Vagina (tissue), 2 donors: ENCODE measurements at regions not wholly inside any gene's neighbourhood (a gene's known extent, or its start where the extent isn't known, plus 50 kb on each side); places are given as distances from the start of the nearest gene placed in this dataset.

Source experiments
- CTCF ChIP-seq, 3 experiments: fragments of 450-650 bp in 2 of 3; fragments of 200-600 bp in 1 of 3; sonication (generic) in 1 of 3; IDR thresholded peaks; one replicate each; pipeline ENCODE4 v1.5.1; 2017 to 2019; ENCODE audit warnings: antibody characterized with exemption in 3 of 3, mild to moderate bottlenecking in 2 of 3, moderate library complexity in 2 of 3
- POLR2A ChIP-seq, 2 donors: fragments of 450-650 bp; IDR thresholded peaks; one replicate each; pipeline ENCODE4 v1.6.1; 2017; ENCODE audit warnings: antibody characterized with exemption in 2 of 2, mild to moderate bottlenecking in 2 of 2, moderate library complexity in 2 of 2
- POLR2AphosphoS5 ChIP-seq, 2 donors: sonication (generic); formaldehyde crosslinking; IDR thresholded peaks; one replicate each; pipeline ENCODE4 v1.9.0; 2017; ENCODE audit warnings: antibody characterized with exemption in 2 of 2, mild to moderate bottlenecking in 2 of 2, low read depth in 1 of 2; ENCODE audit not compliant: insufficient read depth in 1 of 2

GRCh38 chr18:11362856-11363255, 213.5 kb upstream of the PIEZO2 start:
- TF ChIP-seq CTCF (IDR thresholded peaks at IDR 0.05) (no peak), POLR2A (IDR thresholded peaks at IDR 0.05) (no peak), POLR2AphosphoS5 (IDR thresholded peaks at IDR 0.05; ENCODE audit: insufficient read depth in 1 of 2, low read depth in 1 of 2) (no peak)
